ENCODE measurements at regions not wholly inside any gene's neighbourhood (a gene's known extent, or its start where the extent isn't known, plus 50 kb on each side); places are given as distances from the start of the nearest gene placed in this dataset.

DNA sequence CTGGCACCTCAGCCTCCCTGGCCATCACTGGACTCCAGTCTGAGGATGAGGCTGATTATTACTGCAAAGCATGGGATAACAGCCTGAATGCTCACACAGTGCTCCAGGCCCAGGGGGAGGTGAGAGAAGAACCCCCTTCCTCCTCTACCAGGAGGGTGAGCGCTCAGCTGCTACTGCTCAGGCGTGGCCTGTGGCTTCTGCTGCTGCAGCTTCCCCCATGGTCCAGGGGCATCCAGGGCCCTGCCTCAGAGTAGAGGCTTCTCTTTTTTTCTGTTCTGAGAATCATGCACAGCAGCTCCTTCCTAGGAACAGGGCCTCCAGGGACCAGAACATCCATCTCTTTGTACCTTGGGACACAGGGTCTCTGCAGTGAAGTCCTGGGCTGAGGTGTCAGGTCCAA, 83.1 kb downstream of the VPREB1 start:
- DNase-seq (ENCODE audit: extremely low read depth in 1 of 4, low spot score in 3 of 4) (no peak), ATAC-seq (no peak), FAIRE-seq (no peak)
- BruUV-seq (replicated peaks), result no TSS peak
- Histone ChIP-seq H3K9me3 (replicated peaks; ENCODE audit: control insufficient read depth, insufficient read depth, low read depth, low read length) (no peaks in the 10 kb centered on the region), H3K27ac (ENCODE audit: extremely low read depth, low read depth, low read length) (no peak overlapping the region), H3K79me2 (ENCODE audit: control insufficient read depth, insufficient read depth, low read length) (no peaks in the 10 kb centered on the region), H3K36me3 (ENCODE audit: control insufficient read depth, insufficient read depth, low read length) (no peaks in the 10 kb centered on the region), H3K4me1 (replicated peaks in 1 of 2; ENCODE audit: control insufficient read depth in 2 of 2, insufficient read depth in 2 of 2, low read length in 2 of 2) (0 out of 5 replicates have a peak, but pooled peaks cover 0 to 2% of the 10 kb centered on the region in 2 experiments), H3K4me2 (ENCODE audit: insufficient read depth, low read length) (no peak overlapping the region), H3K4me3 (no peak overlapping the region), H3K27me3 (ENCODE audit: control insufficient read depth in 2 of 2, insufficient read depth in 2 of 2, low read length in 2 of 2) (peaks cover 37 to 49% of the 10 kb centered on the region in 2 experiments), H4K20me1 (replicated peaks; ENCODE audit: control insufficient read depth, insufficient read depth, low read length) (no peaks in the 10 kb centered on the region), H3K9me1 (ENCODE audit: control insufficient read depth, insufficient read depth, low read length) (peaks cover 4% of the 10 kb centered on the region), H3K9ac (ENCODE audit: insufficient read depth in 1 of 2, low read depth in 2 of 2, low read length in 2 of 2) (no peak overlapping the region), H2AFZ (ENCODE audit: low read depth, low read length) (no peak overlapping the region)
- in situ Hi-C loops (cut with MboI) (no loop called here), intact Hi-C loops (cut with micrococcal nuclease) (no loop called here)
- ChIA-PET POLR2A (no interaction called here), CTCF (ENCODE audit: low intra/inter-chr PET ratio) (no interaction called here)
- TF ChIP-seq ZNF785 (CRISPR knock-in tag; IDR thresholded peaks at IDR 0.05) (no peak), ZNF318 (IDR thresholded peaks at IDR 0.05; ENCODE audit: borderline replicate concordance in 1 of 2, low read depth in 1 of 2) (no peak), BCLAF1 (IDR thresholded peaks at IDR 0.05; ENCODE audit: borderline replicate concordance in 1 of 2, control insufficient read depth in 1 of 2, low read depth in 2 of 2, low read length in 1 of 2) (no peak), ZNF764 (CRISPR knock-in tag; IDR thresholded peaks at IDR 0.05; ENCODE audit: low read depth) (no peak), GATAD2B (IDR thresholded peaks at IDR 0.05; ENCODE audit: borderline replicate concordance) (no peak)
- TF ChIP-seq, protein P1, sequence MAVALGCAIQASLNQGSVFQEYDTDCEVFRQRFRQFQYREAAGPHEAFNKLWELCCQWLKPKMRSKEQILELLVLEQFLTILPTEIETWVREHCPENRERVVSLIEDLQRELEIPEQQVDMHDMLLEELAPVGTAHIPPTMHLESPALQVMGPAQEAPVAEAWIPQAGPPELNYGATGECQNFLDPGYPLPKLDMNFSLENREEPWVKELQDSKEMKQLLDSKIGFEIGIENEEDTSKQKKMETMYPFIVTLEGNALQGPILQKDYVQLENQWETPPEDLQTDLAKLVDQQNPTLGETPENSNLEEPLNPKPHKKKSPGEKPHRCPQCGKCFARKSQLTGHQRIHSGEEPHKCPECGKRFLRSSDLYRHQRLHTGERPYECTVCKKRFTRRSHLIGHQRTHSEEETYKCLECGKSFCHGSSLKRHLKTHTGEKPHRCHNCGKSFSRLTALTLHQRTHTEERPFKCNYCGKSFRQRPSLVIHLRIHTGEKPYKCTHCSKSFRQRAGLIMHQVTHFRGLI (CRISPR knock-in tag; IDR thresholded peaks at IDR 0.05), result no peak
- TF ChIP-seq, protein P2, sequence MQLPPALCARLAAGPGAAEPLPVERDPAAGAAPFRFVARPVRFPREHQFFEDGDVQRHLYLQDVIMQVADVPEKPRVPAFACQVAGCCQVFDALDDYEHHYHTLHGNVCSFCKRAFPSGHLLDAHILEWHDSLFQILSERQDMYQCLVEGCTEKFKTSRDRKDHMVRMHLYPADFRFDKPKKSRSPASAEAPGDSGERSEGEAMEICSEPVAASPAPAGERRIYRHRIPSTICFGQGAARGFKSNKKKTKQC (CRISPR knock-in tag; IDR thresholded peaks at IDR 0.05), result no peak
- WGBS (ENCODE audit: insufficient coverage, low coverage, missing lambda C conversion rate), result 0% methylated on average over 2 of the region's 2 CpGs
